ENCODE measurements at regions not wholly inside any gene's neighbourhood (a gene's known extent, or its start where the extent isn't known, plus 50 kb on each side); places are given as distances from the start of the nearest gene placed in this dataset.

DNA sequence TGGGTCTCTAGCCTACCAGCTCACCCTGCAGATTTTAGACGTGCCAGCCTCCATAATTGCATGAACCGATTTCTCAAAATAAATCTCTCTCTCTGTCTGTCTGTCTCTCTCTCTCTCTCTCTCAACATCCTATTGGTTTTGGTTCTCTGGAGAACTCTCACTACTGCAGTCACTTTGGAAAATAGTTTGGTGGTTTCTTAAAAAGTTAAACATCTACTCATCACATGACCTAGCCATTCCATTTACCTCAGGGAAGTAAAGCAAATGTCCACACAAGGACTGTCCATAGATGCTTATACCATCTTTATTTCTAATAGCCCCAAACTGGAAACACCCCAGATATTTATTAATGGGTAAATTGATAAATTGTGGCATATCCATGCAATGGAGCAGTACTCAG lies 119.5 kb downstream of the SNX19 start:
- Mint-ChIP-seq H3K27me3 (ENCODE audit: low read depth) (no peaks in the 10 kb centered on the region; the same call in 1 of the 2 replicates), H3K4me3 (no peak overlapping the region), H3K27ac (no peak overlapping the region), H3K4me1 (peaks cover 4 to 8% of the 10 kb centered on the region in 2 experiments; a peak in 3 of 4 replicates), H3K36me3 (ENCODE audit: insufficient read depth in 1 of 3, low read depth in 3 of 3) (no peaks in the 10 kb centered on the region; a peak in 1 of 7 replicates), H3K9me3 (peaks cover 2 to 3% of the 10 kb centered on the region in 2 experiments; a peak in 3 of 5 replicates)
- H3K4me2 ChIP-seq (ENCODE audit: insufficient read depth, insufficient read length, low read length): no peak overlapping the region
- no peak overlapping the region for H3T11ph ChIP-seq (ENCODE audit: low read length)
- H3K56ac ChIP-seq (ENCODE audit: insufficient read length, low read depth, low read length): no peak overlapping the region
- no peaks in the 10 kb centered on the region for H3K9me3 ChIP-seq (ENCODE audit: control insufficient read depth, low read depth, low read length)
- H3K79me2 ChIP-seq (ENCODE audit: insufficient read depth, low read length): no peaks in the 10 kb centered on the region
- no CpG with 5 or more reads among the region's 2 CpGs for WGBS (ENCODE audit: extremely low coverage, insufficient read length, low lambda C conversion rate)
- DNase-seq: no peak
- H4K20me1 ChIP-seq (ENCODE audit: control insufficient read depth, insufficient read depth, insufficient read length): no peaks in the 10 kb centered on the region
- H3K27ac ChIP-seq (ENCODE audit: insufficient read length, low read depth, low read length): no peak overlapping the region
- H3K23me2 ChIP-seq (ENCODE audit: insufficient read length, low read depth, low read length, poor library complexity, severe bottlenecking): no peaks in the 10 kb centered on the region
- no peak overlapping the region for H2AK5ac ChIP-seq (ENCODE audit: insufficient read length, low read length)
- no peak overlapping the region for H3K14ac ChIP-seq (ENCODE audit: insufficient read depth, low read length)
- no peak overlapping the region for H2AFZ ChIP-seq (ENCODE audit: low read length)
- no peak overlapping the region for H3K4ac ChIP-seq (ENCODE audit: low read depth, low read length)
- H4K8ac ChIP-seq (replicated peaks; ENCODE audit: insufficient read length, low read depth, low read length): no peak overlapping the region
- H3K27me3 ChIP-seq (ENCODE audit: insufficient read depth, low read length): 0 out of 2 replicates have a peak, but pooled peaks cover 2% of the 10 kb centered on the region
- H3K18ac ChIP-seq (ENCODE audit: insufficient read length, low read depth, low read length): no peak overlapping the region
- no peak overlapping the region for H2BK15ac ChIP-seq (ENCODE audit: low read depth, low read length)
- no peaks in the 10 kb centered on the region for H3K4me1 ChIP-seq (ENCODE audit: insufficient read depth, low read length)
- H3K79me1 ChIP-seq (ENCODE audit: insufficient read depth, low read depth, low read length, poor library complexity, severe bottlenecking): no peaks in the 10 kb centered on the region
- H2BK5ac ChIP-seq (ENCODE audit: insufficient read length, low read length): no peak overlapping the region
- H2BK120ac ChIP-seq (ENCODE audit: low read depth, low read length, poor library complexity, severe bottlenecking): no peak overlapping the region
- TF ChIP-seq, protein P1, sequence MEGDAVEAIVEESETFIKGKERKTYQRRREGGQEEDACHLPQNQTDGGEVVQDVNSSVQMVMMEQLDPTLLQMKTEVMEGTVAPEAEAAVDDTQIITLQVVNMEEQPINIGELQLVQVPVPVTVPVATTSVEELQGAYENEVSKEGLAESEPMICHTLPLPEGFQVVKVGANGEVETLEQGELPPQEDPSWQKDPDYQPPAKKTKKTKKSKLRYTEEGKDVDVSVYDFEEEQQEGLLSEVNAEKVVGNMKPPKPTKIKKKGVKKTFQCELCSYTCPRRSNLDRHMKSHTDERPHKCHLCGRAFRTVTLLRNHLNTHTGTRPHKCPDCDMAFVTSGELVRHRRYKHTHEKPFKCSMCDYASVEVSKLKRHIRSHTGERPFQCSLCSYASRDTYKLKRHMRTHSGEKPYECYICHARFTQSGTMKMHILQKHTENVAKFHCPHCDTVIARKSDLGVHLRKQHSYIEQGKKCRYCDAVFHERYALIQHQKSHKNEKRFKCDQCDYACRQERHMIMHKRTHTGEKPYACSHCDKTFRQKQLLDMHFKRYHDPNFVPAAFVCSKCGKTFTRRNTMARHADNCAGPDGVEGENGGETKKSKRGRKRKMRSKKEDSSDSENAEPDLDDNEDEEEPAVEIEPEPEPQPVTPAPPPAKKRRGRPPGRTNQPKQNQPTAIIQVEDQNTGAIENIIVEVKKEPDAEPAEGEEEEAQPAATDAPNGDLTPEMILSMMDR (conservative IDR thresholded peaks at IDR 0.05): no peak
- H2BK12ac ChIP-seq (ENCODE audit: insufficient read length, low read depth, low read length): no peak overlapping the region
- H2BK20ac ChIP-seq (ENCODE audit: low read depth, low read length, poor library complexity, severe bottlenecking): no peak overlapping the region
- H3K23ac ChIP-seq (ENCODE audit: insufficient read length, low read depth, low read length): no peak overlapping the region
- no peak overlapping the region for H4K91ac ChIP-seq (ENCODE audit: insufficient read length, low read depth, low read length)
- H4K5ac ChIP-seq (ENCODE audit: insufficient read length, low read depth, low read length): no peak overlapping the region
- no peak overlapping the region for H3K9ac ChIP-seq (ENCODE audit: extremely low read depth, insufficient read length, low read length)

Measured in H9 (cell line).